ENCODE measurements at regions not wholly inside any gene's neighbourhood (a gene's known extent, or its start where the extent isn't known, plus 50 kb on each side); places are given as distances from the start of the nearest gene placed in this dataset.
A peak's percentile ranks its signal among the peaks of the same experiment; 100 is the strongest.

- ATAC-seq (no peak), DNase-seq (no peak), FAIRE-seq (no peak)
- Histone ChIP-seq H3K27me3 (no peaks in the 10 kb centered on the region), H3K4me3 (no peak overlapping the region), H3K9me3 (no peaks in the 10 kb centered on the region), H3K27ac (no peak overlapping the region), H3K36me3 (no peaks in the 10 kb centered on the region), H3K4me1 (no peaks in the 10 kb centered on the region)
- 69 to 86% methylated on average over 1 of the region's 1 CpG for WGBS, 2 donors
- no peak for TF ChIP-seq CTCF (IDR thresholded peaks at IDR 0.05)
- intact Hi-C loops (cut with DNase I), result no loop called here
These were observed 531.3 kb upstream of the MCTP2 start for GRCh38 chr15:93700051-93700450.

- WGBS, 2 donors, result 50 to 73% methylated on average over 2 of the region's 2 CpGs
- intact Hi-C loops (cut with DNase I), result no loop called here
- ATAC-seq, result no peak
These were observed 537.3 kb upstream of the MCTP2 start for GRCh38 chr15:93694033-93694432.

DNA sequence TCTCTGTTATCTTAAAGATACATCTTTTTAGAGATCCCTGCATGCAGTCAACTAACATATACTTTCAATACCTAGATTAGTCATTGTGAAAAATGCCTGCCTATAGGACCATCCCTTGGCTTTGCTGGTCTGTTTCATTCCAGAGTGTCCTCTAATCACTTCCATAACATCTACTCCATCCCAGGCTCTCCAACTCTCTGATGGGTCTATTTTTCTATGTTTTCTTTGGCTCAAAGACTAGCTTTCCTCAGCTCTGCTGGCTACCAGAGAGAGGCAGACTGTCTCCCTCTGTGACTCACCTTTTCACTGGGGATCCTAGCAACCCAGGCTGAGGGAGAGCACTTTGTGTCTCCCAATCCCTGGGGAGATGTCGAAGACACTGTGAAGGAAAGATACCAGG is 547.7 kb upstream of the MCTP2 start:
- Histone ChIP-seq H3K27ac (no peak overlapping the region), H3K4me3 (no peak overlapping the region), H3K27me3 (no peaks in the 10 kb centered on the region), H3K4me1 (no peaks in the 10 kb centered on the region), H3K9me3 (no peaks in the 10 kb centered on the region), H3K36me3 (no peaks in the 10 kb centered on the region)
- intact Hi-C loops (cut with DNase I), result no loop called here
- WGBS, 2 donors, result 73 to 77% methylated on average over 1 of the region's 1 CpG
- TF ChIP-seq CTCF (IDR thresholded peaks at IDR 0.05), result no peak
- ATAC-seq (no peak), FAIRE-seq (no peak), DNase-seq (no peak)

More at GRCh38 chr15:93694033-93694432, 537.3 kb upstream of the MCTP2 start:
- TF ChIP-seq CTCF (IDR thresholded peaks at IDR 0.05), result no peak
- Histone ChIP-seq H3K4me1 (no peaks in the 10 kb centered on the region), H3K27ac (no peak overlapping the region), H3K36me3 (no peaks in the 10 kb centered on the region), H3K27me3 (no peaks in the 10 kb centered on the region), H3K4me3 (no peak overlapping the region), H3K9me3 (no peaks in the 10 kb centered on the region)
- FAIRE-seq (no peak), DNase-seq (no peak)

DNA sequence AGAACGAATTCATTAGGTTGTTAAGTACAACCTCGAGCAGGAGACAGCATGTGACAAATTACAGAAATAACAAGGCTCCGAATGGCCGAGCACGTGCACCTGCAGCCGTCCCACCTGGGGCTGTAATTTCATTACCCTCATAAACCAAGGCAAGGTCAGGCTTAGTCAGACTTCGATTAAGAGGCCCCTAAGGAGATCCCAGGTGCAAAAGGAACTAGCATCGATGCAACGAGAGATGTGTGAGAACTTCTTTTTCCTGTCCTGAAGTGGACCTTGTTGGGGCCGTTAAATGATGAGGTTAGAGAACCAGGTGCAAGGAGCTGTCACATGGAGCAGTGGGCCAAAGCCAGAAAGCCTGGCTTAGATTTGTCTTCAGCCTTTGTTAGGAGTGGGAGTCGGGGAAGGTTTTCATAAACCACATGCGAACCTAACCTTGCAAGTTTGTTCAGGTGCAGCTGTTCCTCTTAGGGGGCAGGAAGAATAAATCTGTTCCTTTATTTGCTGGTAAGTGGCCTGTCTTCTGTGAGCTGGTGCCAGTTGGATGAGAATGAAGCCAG is 559.9 kb upstream of the MCTP2 start:
- Histone ChIP-seq H3K36me3 (no peaks in the 10 kb centered on the region), H3K9me3 (no peaks in the 10 kb centered on the region), H3K4me1 (no peaks in the 10 kb centered on the region), H3K27me3 (no peaks in the 10 kb centered on the region), H3K27ac (no peak overlapping the region), H3K4me3 (no peak overlapping the region)
- DNase-seq (no peak), ATAC-seq (peak in 1 of 4 donors; percentile 75), FAIRE-seq (no peak)
- no peak for TF ChIP-seq CTCF (IDR thresholded peaks at IDR 0.05)
- WGBS, 2 donors, result 70 to 71% methylated on average over 12 of the region's 12 CpGs
- intact Hi-C loops (cut with DNase I), result no loop called here

DNA sequence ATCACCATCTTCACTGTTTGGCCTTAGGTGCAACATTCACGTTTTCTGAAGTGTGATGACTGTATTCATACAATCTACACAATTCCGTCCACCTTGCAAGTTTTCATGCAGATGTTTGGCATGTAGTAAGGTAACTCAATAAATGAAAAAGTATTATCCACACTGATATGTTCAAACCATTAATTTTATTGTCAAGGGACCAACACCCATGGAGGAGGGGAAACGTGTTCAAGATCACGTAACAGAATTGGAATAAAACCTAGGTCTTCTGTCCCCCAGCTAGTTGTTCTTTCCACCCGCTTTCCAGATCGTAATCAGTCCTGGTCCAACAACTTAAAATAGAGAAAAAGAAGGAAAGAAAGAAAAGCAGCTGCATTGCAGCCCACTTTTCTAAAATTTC is 560.4 kb upstream of the MCTP2 start:
- DNase-seq, result no peak
- Histone ChIP-seq H3K4me3 (no peak overlapping the region), H3K36me3 (no peaks in the 10 kb centered on the region), H3K4me1 (no peaks in the 10 kb centered on the region), H3K27me3 (no peaks in the 10 kb centered on the region), H3K9me3 (no peaks in the 10 kb centered on the region), H3K27ac (no peak overlapping the region)
- TF ChIP-seq CTCF (IDR thresholded peaks at IDR 0.05), result no peak
- no peak for FAIRE-seq
- intact Hi-C loops (cut with DNase I), result no loop called here
- ATAC-seq, result no peak
- WGBS, 2 donors, result 93 to 96% methylated on average over 6 of the region's 6 CpGs
